ENCODE measurements at regions not wholly inside any gene's neighbourhood (a gene's known extent, or its start where the extent isn't known, plus 50 kb on each side); places are given as distances from the start of the nearest gene placed in this dataset.

- no peaks in the 10 kb centered on the region for H4K20me1 ChIP-seq (replicated peaks in 1 of 2; ENCODE audit: control insufficient read depth in 1 of 2, insufficient read depth in 2 of 2, low read length in 2 of 2)
- no peak overlapping the region for H3K4me3 ChIP-seq (ENCODE audit: extremely low read depth in 1 of 4, insufficient read depth in 2 of 4, low read depth in 3 of 4, low read length in 4 of 4)
- H2AFZ ChIP-seq (ENCODE audit: low read length): no peak overlapping the region
- TF ChIP-seq RXRA (IDR thresholded peaks at IDR 0.05; ENCODE audit: insufficient read depth, low read depth, low read length): no peak
- TF ChIP-seq TEAD4 (IDR thresholded peaks at IDR 0.05; ENCODE audit: low read depth, low read length): no peak
- TF ChIP-seq TBP (IDR thresholded peaks at IDR 0.05; ENCODE audit: low read depth, low read length): no peak
- TF ChIP-seq SP1 (IDR thresholded peaks at IDR 0.05; ENCODE audit: low read depth, low read length): no peak
- TF ChIP-seq SAP30 (IDR thresholded peaks at IDR 0.05; ENCODE audit: insufficient read depth, insufficient replicate concordance, low read length): no peak
- no peak for TF ChIP-seq RAD21 (IDR thresholded peaks at IDR 0.05 in 1 of 2, conservative IDR thresholded peaks at IDR 0.05 in 1 of 2; ENCODE audit: low read depth in 2 of 2, low read length in 2 of 2)
- TF ChIP-seq EP300 (IDR thresholded peaks at IDR 0.05; ENCODE audit: borderline replicate concordance in 1 of 2, low read depth in 2 of 2, low read length in 2 of 2): no peak
- no peak for TF ChIP-seq ASH2L (IDR thresholded peaks at IDR 0.05; ENCODE audit: low read length)
- no peak for TF ChIP-seq GTF2F1 (IDR thresholded peaks at IDR 0.05; ENCODE audit: borderline replicate concordance, low read depth, low read length)
- no peak for TF ChIP-seq CEBPB (IDR thresholded peaks at IDR 0.05; ENCODE audit: low read depth, low read length)
- TF ChIP-seq CREB1 (IDR thresholded peaks at IDR 0.05): no peak
- TF ChIP-seq SP2 (IDR thresholded peaks at IDR 0.05; ENCODE audit: low read length): no peak
- H4K91ac ChIP-seq (replicated peaks; ENCODE audit: insufficient read length, low read length): no peak overlapping the region
- H2BK5ac ChIP-seq (ENCODE audit: low read depth, low read length): no peak overlapping the region
- no peak overlapping the region for H2BK15ac ChIP-seq (ENCODE audit: low read length)
- no peak overlapping the region for H3K4me2 ChIP-seq (ENCODE audit: insufficient read depth in 1 of 2, low read depth in 2 of 2, low read length in 2 of 2)
- H3K4ac ChIP-seq (replicated peaks; ENCODE audit: insufficient read length, low read depth, low read length): no peak overlapping the region
- no peak overlapping the region for H2BK12ac ChIP-seq (ENCODE audit: low read depth, low read length)
- CTCF ChIA-PET (ENCODE audit: partially characterized antibody): no interaction called here
- no peaks in the 10 kb centered on the region for H3K79me2 ChIP-seq (ENCODE audit: control insufficient read depth in 1 of 2, insufficient read depth in 2 of 2, low read length in 2 of 2)
- H4K8ac ChIP-seq (ENCODE audit: extremely low read depth, insufficient read depth, low read length): no peak overlapping the region
- H4K5ac ChIP-seq (ENCODE audit: insufficient read length, low read depth, low read length): no peak overlapping the region
- H3K9me3 ChIP-seq (ENCODE audit: insufficient read depth in 2 of 2, low read depth in 1 of 2, low read length in 1 of 2): no peaks in the 10 kb centered on the region
- H3K14ac ChIP-seq (ENCODE audit: insufficient read length): no peak overlapping the region
- no peak overlapping the region for H3K23ac ChIP-seq (ENCODE audit: insufficient read length)
- POLR2A ChIA-PET (ENCODE audit: partially characterized antibody): no interaction called here
- no peaks in the 10 kb centered on the region for H3K23me2 ChIP-seq (ENCODE audit: low read depth, low read length)
- no peaks in the 10 kb centered on the region for H3K36me3 ChIP-seq (ENCODE audit: control insufficient read depth in 2 of 4, insufficient read depth in 4 of 4, low read length in 3 of 4)
- peaks cover 0 to 4% (median 0%) of the 10 kb centered on the region in 4 experiments; a peak in 2 of 7 replicates for H3K4me1 ChIP-seq (replicated peaks in 1 of 4; ENCODE audit: control insufficient read depth in 3 of 4, insufficient read depth in 4 of 4, low read length in 3 of 4)
- no peak overlapping the region for H2BK120ac ChIP-seq (replicated peaks; ENCODE audit: low read depth, low read length)
- FAIRE-seq (no peak), DNase-seq (ENCODE audit: low read depth in 1 of 2, low spot score in 2 of 2) (no peak)
- no peaks in the 10 kb centered on the region for H3K79me1 ChIP-seq (ENCODE audit: low read depth, low read length)
- H3K27me3 ChIP-seq (replicated peaks in 1 of 4; ENCODE audit: control insufficient read depth in 3 of 4, extremely low read depth in 1 of 4, insufficient read depth in 3 of 4, low read length in 3 of 4): no peaks in the 10 kb centered on the region
- H2BK20ac ChIP-seq (ENCODE audit: low read length): no peak overlapping the region
- H3K27ac ChIP-seq (ENCODE audit: low read depth, low read length): no peak overlapping the region
- H3K9ac ChIP-seq (replicated peaks in 1 of 4; ENCODE audit: extremely low read depth in 1 of 4, low read depth in 3 of 4, low read length in 3 of 4): no peak overlapping the region
- H3K18ac ChIP-seq (ENCODE audit: extremely low read depth, low read length): no peak overlapping the region
- H2AK5ac ChIP-seq (ENCODE audit: low read depth, low read length): no peak overlapping the region
- no peak overlapping the region for H3K56ac ChIP-seq (replicated peaks; ENCODE audit: insufficient read length, low read depth, low read length)
These were observed 221.9 kb downstream of the LHFPL1 start for GRCh38 chrX:112457788-112458187.
